ENCODE measurements at regions not wholly inside any gene's neighbourhood (a gene's known extent, or its start where the extent isn't known, plus 50 kb on each side); places are given as distances from the start of the nearest gene placed in this dataset.
A peak's percentile ranks its signal among the peaks of the same experiment; 100 is the strongest.

DNA sequence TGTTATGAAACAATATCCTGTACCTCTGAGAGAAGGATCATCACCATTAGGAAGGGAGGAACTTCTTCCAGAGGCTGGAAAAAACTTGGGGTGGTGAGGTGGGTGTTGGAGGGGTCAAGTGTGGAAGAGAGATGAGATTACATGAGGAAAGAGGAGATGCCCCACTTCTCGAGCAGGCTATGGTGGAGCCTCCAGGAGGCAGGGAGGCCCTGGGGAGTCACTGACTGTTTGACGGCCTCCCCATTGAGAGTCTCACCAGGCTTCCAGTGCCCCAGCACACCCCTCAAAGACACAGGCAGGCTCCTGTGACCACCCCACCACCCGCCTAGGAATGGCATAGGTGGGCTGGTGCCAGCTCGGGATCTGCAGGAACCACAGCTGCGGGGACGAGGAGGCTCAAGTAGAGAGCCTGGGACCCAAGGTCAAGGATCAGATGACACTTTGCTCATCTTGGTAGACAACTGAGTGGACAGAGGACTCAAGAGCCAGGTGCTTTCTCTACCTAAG is 185.3 kb upstream of the GDF10 start:
- no peak overlapping the region for H3K4me3 ChIP-seq (replicated peaks in 1 of 4; ENCODE audit: control extremely low read depth in 1 of 4, insufficient read depth in 1 of 4, low read depth in 3 of 4, low read length in 4 of 4)
- H3K4me1 ChIP-seq (ENCODE audit: control insufficient read depth, extremely low read depth, insufficient read depth, low read length) = peaks cover 9% of the 10 kb centered on the region
- no peak for DNase-seq (ENCODE audit: low read depth in 2 of 2)
- H3K9me3 ChIP-seq (ENCODE audit: control insufficient read depth, insufficient read depth, low read depth, low read length) = no peaks in the 10 kb centered on the region
- no peaks in the 10 kb centered on the region for H4K20me1 ChIP-seq (ENCODE audit: control insufficient read depth, extremely low read depth, insufficient read depth, low read length)
- no peaks in the 10 kb centered on the region for H3K27me3 ChIP-seq (ENCODE audit: control insufficient read depth, insufficient read depth, low read length)
- no peak overlapping the region for H3K4me2 ChIP-seq (ENCODE audit: extremely low read depth, insufficient read depth, low read length)
- H3K79me2 ChIP-seq (ENCODE audit: control insufficient read depth, insufficient read depth, low read length) = no peaks in the 10 kb centered on the region
- TF ChIP-seq EZH2 (IDR thresholded peaks at IDR 0.05; ENCODE audit: low read length, missing control alignments) = no peak
- H2AFZ ChIP-seq (ENCODE audit: low read length) = no peak overlapping the region
- no peaks in the 10 kb centered on the region for H3K36me3 ChIP-seq (ENCODE audit: control insufficient read depth, insufficient read depth, low read length)
- H3K27ac ChIP-seq (ENCODE audit: insufficient read depth, low read length) = no peak overlapping the region
- H3K9ac ChIP-seq (ENCODE audit: insufficient read depth, low read length) = no peak overlapping the region

DNA sequence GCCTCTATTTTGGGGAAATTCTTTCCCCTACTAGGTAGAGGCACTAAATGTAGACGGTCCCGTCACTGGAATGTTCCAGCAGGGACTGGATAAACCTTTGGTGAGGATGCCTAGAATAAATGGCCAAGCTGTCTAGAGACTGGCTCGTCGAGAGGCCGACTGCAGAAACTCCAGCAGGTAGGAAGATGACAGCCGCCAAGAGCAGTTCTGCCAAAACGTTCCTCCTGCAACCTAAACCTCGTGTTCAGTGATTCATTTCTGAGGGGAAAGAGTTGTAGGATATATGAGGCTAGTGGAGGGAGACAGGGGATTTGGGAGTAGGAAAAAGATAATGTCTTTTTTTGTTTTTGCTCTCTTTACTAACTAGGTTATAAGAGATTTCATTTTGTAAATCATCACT is 184.7 kb upstream of the GDF10 start:
- TF ChIP-seq EZH2 (IDR thresholded peaks at IDR 0.05; ENCODE audit: low read length, missing control alignments) = no peak
- TF ChIP-seq, protein P1, sequence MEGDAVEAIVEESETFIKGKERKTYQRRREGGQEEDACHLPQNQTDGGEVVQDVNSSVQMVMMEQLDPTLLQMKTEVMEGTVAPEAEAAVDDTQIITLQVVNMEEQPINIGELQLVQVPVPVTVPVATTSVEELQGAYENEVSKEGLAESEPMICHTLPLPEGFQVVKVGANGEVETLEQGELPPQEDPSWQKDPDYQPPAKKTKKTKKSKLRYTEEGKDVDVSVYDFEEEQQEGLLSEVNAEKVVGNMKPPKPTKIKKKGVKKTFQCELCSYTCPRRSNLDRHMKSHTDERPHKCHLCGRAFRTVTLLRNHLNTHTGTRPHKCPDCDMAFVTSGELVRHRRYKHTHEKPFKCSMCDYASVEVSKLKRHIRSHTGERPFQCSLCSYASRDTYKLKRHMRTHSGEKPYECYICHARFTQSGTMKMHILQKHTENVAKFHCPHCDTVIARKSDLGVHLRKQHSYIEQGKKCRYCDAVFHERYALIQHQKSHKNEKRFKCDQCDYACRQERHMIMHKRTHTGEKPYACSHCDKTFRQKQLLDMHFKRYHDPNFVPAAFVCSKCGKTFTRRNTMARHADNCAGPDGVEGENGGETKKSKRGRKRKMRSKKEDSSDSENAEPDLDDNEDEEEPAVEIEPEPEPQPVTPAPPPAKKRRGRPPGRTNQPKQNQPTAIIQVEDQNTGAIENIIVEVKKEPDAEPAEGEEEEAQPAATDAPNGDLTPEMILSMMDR (conservative IDR thresholded peaks at IDR 0.05 in 1 of 2, IDR thresholded peaks at IDR 0.05 in 1 of 2; ENCODE audit: low read depth in 1 of 2, low read length in 2 of 2) = no peak

DNA sequence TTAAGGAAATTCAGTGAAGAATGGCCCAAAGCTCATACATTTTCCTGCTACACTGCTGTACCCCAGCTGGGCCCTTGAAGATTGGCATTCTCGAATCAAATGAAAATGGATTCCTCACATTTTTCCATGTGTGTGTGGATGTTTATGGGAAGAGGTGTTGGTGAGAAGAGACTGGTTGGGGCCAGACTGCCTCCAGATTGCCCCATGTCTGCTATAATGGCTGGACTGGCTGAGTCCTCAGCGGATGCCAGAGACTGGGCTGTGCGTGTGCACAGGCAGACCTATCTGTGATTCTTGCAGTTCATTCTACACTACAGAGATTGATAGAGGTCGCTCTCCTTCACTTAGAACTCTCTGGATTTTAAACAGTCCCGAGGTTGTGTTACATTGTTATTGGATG is 183.6 kb upstream of the GDF10 start:
- Histone ChIP-seq H2AFZ (ENCODE audit: low read length) (peak overlapping the region; percentile 28), H3K4me2 (ENCODE audit: extremely low read depth, insufficient read depth, low read length) (peak overlapping the region; percentile 3), H3K4me1 (ENCODE audit: control insufficient read depth, extremely low read depth, insufficient read depth, low read length) (peaks cover 9% of the 10 kb centered on the region), H3K4me3 (replicated peaks in 1 of 4; ENCODE audit: control extremely low read depth in 1 of 4, insufficient read depth in 1 of 4, low read depth in 3 of 4, low read length in 4 of 4) (no peak overlapping the region), H3K27ac (ENCODE audit: insufficient read depth, low read length) (peak overlapping the region; percentile 8), H3K79me2 (ENCODE audit: control insufficient read depth, insufficient read depth, low read length) (no peaks in the 10 kb centered on the region), H4K20me1 (ENCODE audit: control insufficient read depth, extremely low read depth, insufficient read depth, low read length) (no peaks in the 10 kb centered on the region), H3K9ac (ENCODE audit: insufficient read depth, low read length) (no peak overlapping the region), H3K36me3 (ENCODE audit: control insufficient read depth, insufficient read depth, low read length) (no peaks in the 10 kb centered on the region), H3K9me3 (ENCODE audit: control insufficient read depth, insufficient read depth, low read depth, low read length) (no peaks in the 10 kb centered on the region), H3K27me3 (ENCODE audit: control insufficient read depth, insufficient read depth, low read length) (no peaks in the 10 kb centered on the region)
- peak in 1 of 2 donors; percentile 45 for DNase-seq (ENCODE audit: low read depth in 2 of 2)
- TF ChIP-seq, protein P1 (conservative IDR thresholded peaks at IDR 0.05 in 1 of 2, IDR thresholded peaks at IDR 0.05 in 1 of 2; ENCODE audit: low read depth in 1 of 2, low read length in 2 of 2) = no peak
- TF ChIP-seq EZH2 (IDR thresholded peaks at IDR 0.05; ENCODE audit: low read length, missing control alignments) = no peak

More for the DNA sequence above, 184.7 kb upstream of the GDF10 start:
- Histone ChIP-seq H3K9me3 (ENCODE audit: control insufficient read depth, insufficient read depth, low read depth, low read length) (no peaks in the 10 kb centered on the region), H3K4me3 (replicated peaks in 1 of 4; ENCODE audit: control extremely low read depth in 1 of 4, insufficient read depth in 1 of 4, low read depth in 3 of 4, low read length in 4 of 4) (no peak overlapping the region), H3K36me3 (ENCODE audit: control insufficient read depth, insufficient read depth, low read length) (no peaks in the 10 kb centered on the region), H3K9ac (ENCODE audit: insufficient read depth, low read length) (no peak overlapping the region), H4K20me1 (ENCODE audit: control insufficient read depth, extremely low read depth, insufficient read depth, low read length) (no peaks in the 10 kb centered on the region), H3K4me1 (ENCODE audit: control insufficient read depth, extremely low read depth, insufficient read depth, low read length) (peaks cover 9% of the 10 kb centered on the region), H3K27me3 (ENCODE audit: control insufficient read depth, insufficient read depth, low read length) (no peaks in the 10 kb centered on the region), H3K27ac (ENCODE audit: insufficient read depth, low read length) (no peak overlapping the region), H2AFZ (ENCODE audit: low read length) (no peak overlapping the region), H3K4me2 (ENCODE audit: extremely low read depth, insufficient read depth, low read length) (no peak overlapping the region), H3K79me2 (ENCODE audit: control insufficient read depth, insufficient read depth, low read length) (no peaks in the 10 kb centered on the region)
- DNase-seq (ENCODE audit: low read depth in 2 of 2) = no peak

All from fibroblast of lung (primary cell).